HL-60/S4 (cell line): ENCODE measurements at regions not wholly inside any gene's neighbourhood (a gene's known extent, or its start where the extent isn't known, plus 50 kb on each side); places are given as distances from the start of the nearest gene placed in this dataset.

ENCODE experiments used
- in situ Hi-C: fragments of 300-500 bp; cut with MboI; formaldehyde crosslinking; loops from 2 replicates; pipeline ENCODE4 v1.14.3; 2022; ENCODE audit warnings: low sequenced_read_pairs

GRCh38 chr9:13382595-13382994, 103.1 kb upstream of the MPDZ start:
- in situ Hi-C loops = no loop called here

GRCh38 chr9:13380903-13381302, 101.4 kb upstream of the MPDZ start:
- in situ Hi-C loops = no loop called here

GRCh38 chr9:13378154-13378553, 98.7 kb upstream of the MPDZ start:
- in situ Hi-C loops = no loop called here

GRCh38 chr9:13377171-13377925, 97.9 kb upstream of the MPDZ start:
- in situ Hi-C loops = no loop called here

- in situ Hi-C loops = no loop called here
Measured at GRCh38 chr9:13372510-13372909, 93.0 kb upstream of the MPDZ start.

GRCh38 chr9:13369431-13369830, 89.9 kb upstream of the MPDZ start:
- in situ Hi-C loops = no loop called here

- in situ Hi-C loops = no loop called here
Measured at GRCh38 chr9:13367784-13368183, 88.3 kb upstream of the MPDZ start.

GRCh38 chr9:13364271-13365000, 84.9 kb upstream of the MPDZ start:
- in situ Hi-C loops = no loop called here

- in situ Hi-C loops = no loop called here
Measured at GRCh38 chr9:13361076-13361475, 81.6 kb upstream of the MPDZ start.

- in situ Hi-C loops = no loop called here
Measured at GRCh38 chr9:13360188-13360587, 80.7 kb upstream of the MPDZ start.

- in situ Hi-C loops = no loop called here
Measured at GRCh38 chr9:13358128-13358527, 78.6 kb upstream of the MPDZ start.

- in situ Hi-C loops = no loop called here
Measured at GRCh38 chr9:13354733-13355132, 75.2 kb upstream of the MPDZ start.

- in situ Hi-C loops = no loop called here
Measured at GRCh38 chr9:13352451-13352979, 73.0 kb upstream of the MPDZ start.

- in situ Hi-C loops = no loop called here
Measured at GRCh38 chr9:13351778-13352386, 72.4 kb upstream of the MPDZ start.

GRCh38 chr9:13332571-13332970, 53.1 kb upstream of the MPDZ start:
- in situ Hi-C loops = no loop called here

- in situ Hi-C loops = no loop called here
Measured at GRCh38 chr9:13331320-13331719, 51.8 kb upstream of the MPDZ start.

GRCh38 chr9:13330396-13331004, 51.0 kb upstream of the MPDZ start:
- in situ Hi-C loops = no loop called here
